ENCODE measurements at regions not wholly inside any gene's neighbourhood (a gene's known extent, or its start where the extent isn't known, plus 50 kb on each side); places are given as distances from the start of the nearest gene placed in this dataset.

- no peak for DNase-seq
Measured at GRCh38 chr2:174022431-174022830, 57.3 kb upstream of the SP3 start.

DNA sequence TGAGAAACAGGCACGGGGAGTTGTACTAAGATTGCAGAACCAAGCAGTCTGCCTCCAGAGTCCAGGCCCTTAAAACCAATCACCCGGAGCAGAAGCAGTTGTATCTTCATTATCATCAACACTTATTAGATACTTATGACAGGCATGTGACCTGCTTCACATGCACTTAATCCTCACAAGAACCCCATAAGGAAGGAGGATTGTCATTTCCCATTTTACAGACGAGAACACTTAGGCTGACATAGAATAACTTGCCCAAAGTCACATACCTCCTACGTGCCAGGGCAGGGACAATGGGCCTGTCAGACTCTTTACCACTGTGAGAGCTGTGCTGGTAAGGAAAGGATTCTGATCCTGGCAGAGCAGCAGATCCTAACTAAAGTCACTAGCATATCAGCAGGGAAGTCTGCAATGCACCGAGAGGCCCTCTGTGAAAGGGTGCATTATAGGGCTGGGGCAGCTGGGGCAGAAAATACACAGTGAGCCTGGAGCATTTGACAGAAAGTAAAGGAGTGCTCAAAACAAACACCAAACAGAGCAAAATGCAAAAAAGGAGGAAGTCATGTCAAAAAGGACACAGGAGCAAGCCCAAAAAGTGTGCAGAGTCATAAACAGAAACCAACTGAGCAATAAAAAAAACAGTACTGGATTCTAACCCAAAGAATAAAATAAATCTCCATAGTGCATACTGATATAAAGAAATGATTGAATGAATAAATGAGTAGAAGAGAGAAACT, 55.9 kb upstream of the SP3 start:
- DNase-seq = peak; percentile 25

DNA sequence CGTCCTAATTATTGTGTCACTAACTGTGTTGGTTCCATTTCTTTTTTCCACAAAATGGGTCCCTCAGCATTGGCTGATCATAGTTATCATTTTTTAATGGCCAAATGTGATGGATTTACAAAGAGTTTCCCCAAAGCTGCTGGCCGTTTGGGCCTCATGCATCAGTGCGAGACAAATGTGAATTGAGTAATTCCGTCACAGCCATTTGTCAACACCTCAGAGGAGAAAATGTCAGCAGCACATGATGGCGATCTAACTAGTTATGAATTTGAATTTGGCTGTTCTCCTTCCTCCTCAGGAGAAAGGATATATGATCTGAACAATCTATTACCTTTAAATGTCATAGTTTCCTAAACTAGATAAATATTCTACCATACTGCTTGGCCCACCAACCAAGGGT, 54.9 kb upstream of the SP3 start:
- DNase-seq = no peak

GRCh38 chr2:174016447-174016846, 51.3 kb upstream of the SP3 start:
- DNase-seq = no peak

DNA sequence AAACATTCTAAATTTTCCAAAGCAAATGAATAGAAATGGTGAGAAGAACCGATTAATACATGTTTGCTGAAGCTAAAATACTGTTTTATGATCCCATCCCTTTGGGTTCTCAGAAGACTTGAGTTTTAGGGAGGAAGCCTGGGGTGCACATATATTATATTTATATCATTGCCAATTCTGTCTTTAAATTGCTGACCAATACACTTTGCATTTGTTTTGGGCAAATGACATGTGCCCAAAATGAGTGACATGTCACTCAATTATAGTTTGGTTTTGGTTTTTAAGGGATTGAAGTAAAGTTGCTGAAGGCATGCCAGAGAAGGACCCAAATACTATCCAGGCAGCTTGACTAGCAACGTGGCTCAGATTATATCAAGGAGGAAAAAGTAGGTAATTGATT, 50.3 kb upstream of the SP3 start:
- DNase-seq = no peak

All from MV-4-11 (cell line).